OCI-LY7 (cell line): ENCODE measurements at regions not wholly inside any gene's neighbourhood (a gene's known extent, or its start where the extent isn't known, plus 50 kb on each side); places are given as distances from the start of the nearest gene placed in this dataset.

Experiments
- BruUV-seq: library from RNA; stranded (reverse); fragments of 400-500 nt; replicated peaks from 2 replicates; lab custom pipeline; 2021; lab: Mats Ljungman, UMichigan
- CTCF ChIA-PET: fragments of 300-600 bp; sonication (Branson Sonifier 250); formaldehyde crosslinking; loops from one replicate; lab custom pipeline; 2022; ENCODE audit warnings: antibody characterized with exemption; ENCODE audit not compliant: unreplicated experiment; lab: Charles Lee
- POLR2A ChIA-PET: fragments of 300-600 bp; sonication (Branson Sonifier 250); formaldehyde crosslinking; loops from one replicate; lab custom pipeline; 2022; ENCODE audit warnings: antibody characterized with exemption; lab: Charles Lee
- DNase-seq: peaks from one replicate; pipeline ENCODE4 v3.0.0-alpha.2; 2015; ENCODE audit warnings: low spot score
- H2AFZ ChIP-seq: fragments of 200-600 bp; sonication (generic), shearing (Covaris generic); 2 replicates; pipeline ENCODE4 v1.6.1; 2014; ENCODE audit warnings: mild to moderate bottlenecking, antibody characterized with exemption, low read length, moderate library complexity
- H3K27ac ChIP-seq: fragments of 200-600 bp; sonication (generic); 2 replicates; pipeline ENCODE4 v1.5.1; 2014; ENCODE audit warnings: mixed run types, low read depth, mild to moderate bottlenecking, moderate library complexity, low read length, inconsistent platforms; ENCODE audit not compliant: poor library complexity, severe bottlenecking
- H3K36me3 ChIP-seq: fragments of 200-600 bp; sonication (generic); 2 replicates; pipeline ENCODE4 v1.6.1; 2014; ENCODE audit warnings: mild to moderate bottlenecking, antibody characterized with exemption, low read length, moderate library complexity, mixed read lengths; ENCODE audit not compliant: insufficient read depth
- H3K4me1 ChIP-seq: fragments of 200-600 bp; sonication (generic); 2 replicates; pipeline ENCODE4 v1.5.1; 2014; ENCODE audit warnings: mild to moderate bottlenecking, low read length; ENCODE audit not compliant: insufficient read depth, poor library complexity, severe bottlenecking
- H3K4me2 ChIP-seq: fragments of 200-600 bp; sonication (generic); 2 replicates; pipeline ENCODE4 v1.6.1; 2014; ENCODE audit warnings: mild to moderate bottlenecking, low read length
- H3K4me3 ChIP-seq: fragments of 200-600 bp; sonication (generic); 2 replicates; pipeline ENCODE4 v1.5.1; 2014; ENCODE audit warnings: mild to moderate bottlenecking, low read depth, low read length; ENCODE audit not compliant: poor library complexity, severe bottlenecking
- H3K79me2 ChIP-seq: fragments of 200-600 bp; sonication (generic); 2 replicates; pipeline ENCODE4 v1.6.1; 2016; ENCODE audit warnings: low read depth, mild to moderate bottlenecking, low read length, moderate library complexity, mixed read lengths; ENCODE audit not compliant: insufficient read depth
- H3K9me2 ChIP-seq: fragments of 200-600 bp; sonication (generic); 2 replicates; pipeline ENCODE4 v1.6.1; 2016; ENCODE audit warnings: mild to moderate bottlenecking, low read length, mixed read lengths; ENCODE audit not compliant: insufficient read depth
- H3K9me3 ChIP-seq: fragments of 200-600 bp; sonication (generic); 2 replicates; pipeline ENCODE4 v1.6.1; 2014; ENCODE audit warnings: mild to moderate bottlenecking, mixed run types, low read length, mixed read lengths
- H4K20me1 ChIP-seq: fragments of 200-600 bp; sonication (generic); 2 replicates; pipeline ENCODE4 v1.6.1; 2014; ENCODE audit warnings: mild to moderate bottlenecking, antibody characterized with exemption, low read length, moderate library complexity, mixed read lengths; ENCODE audit not compliant: insufficient read depth
- CTCF ChIP-seq: fragments of 200-600 bp; sonication (generic); conservative IDR thresholded peaks from 2 replicates; pipeline ENCODE4 v1.5.1; 2014; ENCODE audit warnings: mild to moderate bottlenecking, antibody characterized with exemption, low read length, moderate library complexity, mixed read lengths
- EZH2phosphoT487 ChIP-seq: fragments of 200-600 bp; sonication (generic); IDR thresholded peaks from 2 replicates; pipeline ENCODE4 v1.6.1; 2018; ENCODE audit warnings: low read depth, borderline replicate concordance, mild to moderate bottlenecking, mixed run types, antibody characterized with exemption, low read length, moderate library complexity, mixed read lengths
- intact Hi-C: fragments of 100-400 bp; cut with micrococcal nuclease; formaldehyde crosslinking; loops from one replicate; pipeline ENCODE4 v1.10.0; 2022; ENCODE audit not compliant: unreplicated experiment

DNA sequence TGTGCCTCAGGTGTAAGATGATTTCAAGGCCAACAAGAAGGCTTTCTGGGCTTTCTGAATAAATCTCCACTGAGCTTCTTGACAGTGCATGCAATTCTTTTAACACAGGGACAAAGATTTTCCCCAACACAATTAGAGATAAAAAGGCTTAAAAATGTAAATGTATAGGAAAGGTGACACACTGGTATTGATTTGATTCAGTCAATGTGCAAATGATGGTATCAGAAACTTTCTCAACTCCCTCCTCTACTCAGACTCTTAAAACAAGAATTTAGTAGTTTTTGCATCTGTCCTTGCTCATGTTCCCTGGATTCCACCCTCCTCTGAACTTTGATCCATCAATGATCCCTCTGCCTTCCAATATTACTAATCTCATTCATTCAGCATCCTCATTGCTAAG, 111.6 kb upstream of the FNDC3A start:
- Histone ChIP-seq H3K36me3 (no peaks in the 10 kb centered on the region), H2AFZ (no peak overlapping the region), H3K4me1 (no peaks in the 10 kb centered on the region), H3K9me2 (no peaks in the 10 kb centered on the region), H4K20me1 (no peaks in the 10 kb centered on the region), H3K4me2 (no peak overlapping the region), H3K4me3 (no peak overlapping the region), H3K79me2 (no peaks in the 10 kb centered on the region), H3K27ac (no peak overlapping the region), H3K9me3 (no peaks in the 10 kb centered on the region)
- no peak for TF ChIP-seq CTCF
- TF ChIP-seq EZH2phosphoT487 = no peak
- BruUV-seq = no TSS peak
- no peak for DNase-seq
- POLR2A ChIA-PET = no interaction called here
- CTCF ChIA-PET = no interaction called here
- intact Hi-C loops = no loop called here

- Histone ChIP-seq H3K79me2 (no peaks in the 10 kb centered on the region), H3K9me3 (no peaks in the 10 kb centered on the region), H3K27ac (no peak overlapping the region), H3K36me3 (no peaks in the 10 kb centered on the region), H4K20me1 (no peaks in the 10 kb centered on the region), H3K9me2 (no peaks in the 10 kb centered on the region), H3K4me2 (no peak overlapping the region), H3K4me1 (no peaks in the 10 kb centered on the region), H2AFZ (no peak overlapping the region), H3K4me3 (no peak overlapping the region)
- ChIA-PET CTCF (no interaction called here), POLR2A (interaction anchor here (0.6 kb wide), 1 partner anchor 13 kb away, joined by 3 read pairs; no protein-coding TSS in a partner anchor)
- TF ChIP-seq EZH2phosphoT487 (no peak), CTCF (no peak)
- intact Hi-C loops = no loop called here
- no peak for DNase-seq
- no TSS peak for BruUV-seq
Observed at GRCh38 chr13:48866249-48866648, 109.5 kb upstream of the FNDC3A start.

GRCh38 chr13:48873081-48873480, 102.6 kb upstream of the FNDC3A start:
- H3K36me3 ChIP-seq = no peaks in the 10 kb centered on the region
- H3K4me2 ChIP-seq = no peak overlapping the region
- no peak overlapping the region for H3K4me3 ChIP-seq
- H3K9me3 ChIP-seq = no peaks in the 10 kb centered on the region
- H3K9me2 ChIP-seq = no peaks in the 10 kb centered on the region
- ChIA-PET CTCF (no interaction called here), POLR2A (interaction anchor here (0.9 kb wide), 1 partner anchor 12 kb away, joined by 4 read pairs; no protein-coding TSS in a partner anchor)
- no peak overlapping the region for H2AFZ ChIP-seq
- TF ChIP-seq EZH2phosphoT487 (no peak), CTCF (no peak)
- no peak for DNase-seq
- intact Hi-C loops = no loop called here
- H4K20me1 ChIP-seq = no peaks in the 10 kb centered on the region
- no peaks in the 10 kb centered on the region for H3K79me2 ChIP-seq
- H3K4me1 ChIP-seq = no peaks in the 10 kb centered on the region
- BruUV-seq = no TSS peak
- H3K27ac ChIP-seq = no peak overlapping the region
